ENCODE measurements at regions not wholly inside any gene's neighbourhood (a gene's known extent, or its start where the extent isn't known, plus 50 kb on each side); places are given as distances from the start of the nearest gene placed in this dataset.

- Histone ChIP-seq H3K4me1 (ENCODE audit: insufficient read depth, poor library complexity, severe bottlenecking) (peaks cover 7% of the 10 kb centered on the region), H3K27ac (ENCODE audit: poor library complexity, severe bottlenecking) (no peak overlapping the region), H3K4me3 (ENCODE audit: severe bottlenecking) (no peak overlapping the region), H3K9me3 (ENCODE audit: severe bottlenecking) (peaks cover 2% of the 10 kb centered on the region), H3K36me3 (ENCODE audit: low read depth) (no peaks in the 10 kb centered on the region), H3K27me3 (ENCODE audit: insufficient read depth, poor library complexity, severe bottlenecking) (no peaks in the 10 kb centered on the region)
- DNase-seq (ENCODE audit: low spot score) (no peak), ATAC-seq (ENCODE audit: low read depth) (no peak)
- no peak for TF ChIP-seq CTCF (IDR thresholded peaks at IDR 0.05; ENCODE audit: poor library complexity, severe bottlenecking)
Observed at GRCh38 chr15:25950014-25950413, 86.9 kb upstream of the ATP10A start.

- ATAC-seq (ENCODE audit: low read depth) = peak; percentile 27; the same call in 1 of the 3 replicates
- H3K4me3 ChIP-seq (ENCODE audit: severe bottlenecking) = no peak overlapping the region
- DNase-seq (ENCODE audit: low spot score) = no peak
- H3K4me1 ChIP-seq (ENCODE audit: insufficient read depth, poor library complexity, severe bottlenecking) = peaks cover 7% of the 10 kb centered on the region
- H3K9me3 ChIP-seq (ENCODE audit: severe bottlenecking) = no peaks in the 10 kb centered on the region
- no peaks in the 10 kb centered on the region for H3K27me3 ChIP-seq (ENCODE audit: insufficient read depth, poor library complexity, severe bottlenecking)
- H3K27ac ChIP-seq (ENCODE audit: poor library complexity, severe bottlenecking) = no peak overlapping the region
- no peaks in the 10 kb centered on the region for H3K36me3 ChIP-seq (ENCODE audit: low read depth)
- peak; percentile 46 for TF ChIP-seq CTCF (IDR thresholded peaks at IDR 0.05; ENCODE audit: poor library complexity, severe bottlenecking)
Observed at GRCh38 chr15:25947323-25948314, 84.5 kb upstream of the ATP10A start.

- Histone ChIP-seq H3K9me3 (ENCODE audit: severe bottlenecking) (no peaks in the 10 kb centered on the region), H3K27ac (ENCODE audit: poor library complexity, severe bottlenecking) (no peak overlapping the region), H3K27me3 (ENCODE audit: insufficient read depth, poor library complexity, severe bottlenecking) (no peaks in the 10 kb centered on the region), H3K4me1 (ENCODE audit: insufficient read depth, poor library complexity, severe bottlenecking) (peaks cover 7% of the 10 kb centered on the region), H3K4me3 (ENCODE audit: severe bottlenecking) (no peak overlapping the region), H3K36me3 (ENCODE audit: low read depth) (no peaks in the 10 kb centered on the region)
- no peak for TF ChIP-seq CTCF (IDR thresholded peaks at IDR 0.05; ENCODE audit: poor library complexity, severe bottlenecking)
- ATAC-seq (ENCODE audit: low read depth) = no peak
- DNase-seq (ENCODE audit: low spot score) = no peak
Observed at GRCh38 chr15:25946241-25946805, 83.2 kb upstream of the ATP10A start.

GRCh38 chr15:25944386-25944785 lies 81.3 kb upstream of the ATP10A start:
- ATAC-seq (ENCODE audit: low read depth) = no peak
- no peaks in the 10 kb centered on the region for H3K27me3 ChIP-seq (ENCODE audit: insufficient read depth, poor library complexity, severe bottlenecking)
- H3K4me3 ChIP-seq (ENCODE audit: severe bottlenecking) = no peak overlapping the region

More at GRCh38 chr15:25944386-25944785, 81.3 kb upstream of the ATP10A start:
- Histone ChIP-seq H3K36me3 (ENCODE audit: low read depth) (no peaks in the 10 kb centered on the region), H3K9me3 (ENCODE audit: severe bottlenecking) (no peaks in the 10 kb centered on the region), H3K27ac (ENCODE audit: poor library complexity, severe bottlenecking) (no peak overlapping the region), H3K4me1 (ENCODE audit: insufficient read depth, poor library complexity, severe bottlenecking) (peaks cover 7% of the 10 kb centered on the region)
- no peak for DNase-seq (ENCODE audit: low spot score)
- TF ChIP-seq CTCF (IDR thresholded peaks at IDR 0.05; ENCODE audit: poor library complexity, severe bottlenecking) = peak; percentile 11

Measured in RWPE2 (cell line).